GM12878 (cell line): ENCODE measurements at regions not wholly inside any gene's neighbourhood (a gene's known extent, or its start where the extent isn't known, plus 50 kb on each side); places are given as distances from the start of the nearest gene placed in this dataset.
A peak's percentile ranks its signal among the peaks of the same experiment; 100 is the strongest.

Experiments used
- ATAC-seq: fragments of 200-7000 bp; cut with Tn5 transposase; 3 replicates; pipeline ENCODE4 v1.9.1; 2020; ENCODE audit warnings: mild to moderate bottlenecking, moderate library complexity
- BruUV-seq: library from RNA; stranded (reverse); fragments of 400-500 nt; replicated peaks from 2 replicates; lab custom pipeline; 2021; lab: Mats Ljungman, UMichigan
- CTCF ChIA-PET: fragments of 300-600 bp; sonication (Branson Sonifier 250); formaldehyde crosslinking; extraction: SDS; loops from one replicate; lab custom pipeline; 2021; ENCODE audit warnings: inconsistent platforms; lab: Yijun Ruan, JAX
- POLR2A ChIA-PET: fragments of 350-600 bp; formaldehyde crosslinking; extraction: SDS; loops from one replicate; lab custom pipeline; 2021; ENCODE audit warnings: inconsistent platforms; lab: Charles Lee
- RAD21 ChIA-PET: fragments of 300-600 bp; sonication (Branson Sonifier 250); formaldehyde crosslinking; loops from one replicate; lab custom pipeline; 2023; ENCODE audit warnings: antibody characterized with exemption; ENCODE audit not compliant: unreplicated experiment; lab: Charles Lee
- SMC1A ChIA-PET: fragments of 300-600 bp; sonication (Branson Sonifier 250); formaldehyde crosslinking; loops from one replicate; lab custom pipeline; 2023; ENCODE audit not compliant: unreplicated experiment, uncharacterized antibody; lab: Charles Lee
- DNase-seq: peaks from one replicate; pipeline ENCODE4 v3.0.0-alpha.2; 2011; ENCODE audit warnings: low read depth, low spot score
- FAIRE-seq: peaks from 3 replicates; lab custom pipeline; 2011; peaks lifted over from hg19 to GRCh38; lab: Jason Lieb, UNC
- H2AFZ ChIP-seq: 2 replicates; pipeline ENCODE4 v1.6.0; 2011; ENCODE audit warnings: low read depth, low read length, control low read depth; ENCODE audit not compliant: control insufficient read depth
- H3K27ac ChIP-seq: 2 replicates; pipeline ENCODE4 v1.5.1; 2011; ENCODE audit warnings: control low read depth; ENCODE audit not compliant: control insufficient read depth, insufficient read depth
- H3K27me3 ChIP-seq, 2 experiments: replicated peaks in 1 of 2; 2 replicates each; pipeline versions ENCODE4 v1.6.0 to v1.6.1; 2011; ENCODE audit warnings: low read length in 1 of 2; ENCODE audit not compliant: control insufficient read depth in 2 of 2, insufficient read depth in 2 of 2
- H3K36me3 ChIP-seq, 2 experiments: 2 replicates each; pipeline ENCODE4 v1.5.1; 2011; ENCODE audit warnings: low read length in 1 of 2; ENCODE audit not compliant: control insufficient read depth in 2 of 2, insufficient read depth in 2 of 2
- H3K4me1 ChIP-seq: 2 replicates; pipeline ENCODE4 v1.6.1; 2011; ENCODE audit warnings: mild to moderate bottlenecking, low read length, moderate library complexity, mixed read lengths; ENCODE audit not compliant: control insufficient read depth, insufficient read depth
- H3K4me2 ChIP-seq: 2 replicates; pipeline ENCODE4 v1.6.0; 2011; ENCODE audit warnings: control low read depth; ENCODE audit not compliant: control insufficient read depth, insufficient read depth
- H3K4me3 ChIP-seq: fragments of 200-600 bp; sonication (generic); 2 replicates; pipeline ENCODE4 v1.5.1; 2016
- H3K79me2 ChIP-seq: 2 replicates; pipeline ENCODE4 v1.6.0; 2011; ENCODE audit warnings: low read length; ENCODE audit not compliant: control insufficient read depth, insufficient read depth
- H3K9ac ChIP-seq: 2 replicates; pipeline ENCODE4 v1.8.0; 2011; ENCODE audit warnings: low read length, control low read depth, mixed read lengths; ENCODE audit not compliant: control insufficient read depth, insufficient read depth
- H3K9me3 ChIP-seq: replicated peaks from 3 replicates; pipeline ENCODE4 v1.5.1; 2011; ENCODE audit warnings: mild to moderate bottlenecking, low read length; ENCODE audit not compliant: control insufficient read depth, insufficient read depth
- H4K20me1 ChIP-seq: 2 replicates; pipeline ENCODE4 v1.6.0; 2011; ENCODE audit not compliant: control insufficient read depth, insufficient read depth
- BACH1 ChIP-seq: fragments of 450-650 bp; IDR thresholded peaks from 2 replicates; pipeline ENCODE4 v1.6.1; 2017; ENCODE audit warnings: mild to moderate bottlenecking, borderline replicate concordance
- CBFB ChIP-seq: IDR thresholded peaks from 2 replicates; pipeline ENCODE4 v1.6.1; 2016; ENCODE audit warnings: antibody characterized with exemption, low read depth
- CHD2 ChIP-seq: IDR thresholded peaks from 2 replicates; pipeline ENCODE4 v1.6.1; 2011; ENCODE audit warnings: low read depth, low read length, improper control_type of control experiment, borderline replicate concordance
- POLR2A ChIP-seq: IDR thresholded peaks from 2 replicates; pipeline ENCODE4 v1.6.1; 2011; ENCODE audit warnings: low read depth, mild to moderate bottlenecking, low read length
- RB1 ChIP-seq: fragments of 450-650 bp; formaldehyde crosslinking; IDR thresholded peaks from 2 replicates; pipeline ENCODE4 v1.6.1; 2017; ENCODE audit warnings: mild to moderate bottlenecking, borderline replicate concordance
- RCOR1 ChIP-seq: conservative IDR thresholded peaks from 2 replicates; pipeline ENCODE4 v1.6.1; 2012; ENCODE audit warnings: low read depth, low read length, improper control_type of control experiment
- SPI1 ChIP-seq: IDR thresholded peaks from 2 replicates; pipeline ENCODE4 v1.6.1; 2011; ENCODE audit warnings: low read depth, mild to moderate bottlenecking, low read length, moderate library complexity, borderline replicate concordance; ENCODE audit not compliant: insufficient read depth
- STAT1 ChIP-seq: fragments of 450-650 bp; conservative IDR thresholded peaks from 2 replicates; pipeline ENCODE4 v1.6.1; 2014; ENCODE audit warnings: antibody characterized with exemption, mild to moderate bottlenecking
- USF1 ChIP-seq: IDR thresholded peaks from 2 replicates; pipeline ENCODE4 v1.6.1; 2011; ENCODE audit warnings: borderline replicate concordance, low read depth, mild to moderate bottlenecking, moderate library complexity, mixed read lengths, low read length; ENCODE audit not compliant: insufficient read depth; ENCODE audit errors: extremely low read length
- ZBED1 ChIP-seq: IDR thresholded peaks from 2 replicates; pipeline ENCODE4 v1.6.1; 2016; ENCODE audit warnings: borderline replicate concordance
- in situ Hi-C: fragments of 300-500 bp; cut with MboI; formaldehyde crosslinking; loops from 9 replicates; pipeline ENCODE4 v1.14.3; 2018; ENCODE audit warnings: mixed read lengths
- intact Hi-C: fragments of 100-400 bp; cut with micrococcal nuclease; formaldehyde crosslinking; loops from one replicate; pipeline ENCODE4 v1.14.2; 2022; ENCODE audit not compliant: unreplicated experiment

- POLR2A ChIA-PET, result no interaction called here
- H3K9ac ChIP-seq, result no peak overlapping the region
- in situ Hi-C loops, result no loop called here
- TF ChIP-seq STAT1, result no peak
- TF ChIP-seq POLR2A, result no peak
- no peak for TF ChIP-seq USF1
- no peak for TF ChIP-seq CBFB
- no peak for TF ChIP-seq RCOR1
- no peak for TF ChIP-seq RB1
- TF ChIP-seq CHD2, result no peak
- TF ChIP-seq ZBED1, result no peak
- TF ChIP-seq BACH1, result no peak
- TF ChIP-seq SPI1, result no peak
- TF ChIP-seq, all 136 proteins: peak for 0
- H3K27ac ChIP-seq, result no peak overlapping the region
- no peak overlapping the region for H2AFZ ChIP-seq
- FAIRE-seq (no peak), ATAC-seq (peak; percentile 48), DNase-seq (no peak)
- H4K20me1 ChIP-seq, result no peaks in the 10 kb centered on the region
- H3K27me3 ChIP-seq, result peaks cover 0 to 2% of the 10 kb centered on the region in 2 experiments; a peak in 2 of 4 replicates
- peaks cover 3% of the 10 kb centered on the region for H3K4me1 ChIP-seq
- H3K9me3 ChIP-seq, result no peaks in the 10 kb centered on the region
- ChIA-PET SMC1A (interaction anchor here (0.7 to 1.2 kb wide), 5 partner anchors 12 to 114 kb away, joined by 3 to 4 read pairs (median 3); partner anchors contain the start of gene RHOB), RAD21 (interaction anchor here (0.9 kb wide), 1 partner anchor 109 kb away, joined by 3 read pairs; the partner anchor contains the start of gene RHOB), CTCF (interaction anchor here (0.6 kb wide), 1 partner anchor 112 kb away, joined by 3 read pairs; no protein-coding TSS in a partner anchor)
- no peak overlapping the region for H3K4me2 ChIP-seq
- intact Hi-C loops, result no loop called here
- no peaks in the 10 kb centered on the region for H3K36me3 ChIP-seq
- H3K79me2 ChIP-seq, result no peaks in the 10 kb centered on the region
- BruUV-seq, result no TSS peak
- H3K4me3 ChIP-seq, result no peak overlapping the region
Measured at GRCh38 chr2:20555954-20556353, 94.9 kb downstream of the HS1BP3 start.
